Naive B cell (primary cell): ENCODE measurements at regions not wholly inside any gene's neighbourhood (a gene's known extent, or its start where the extent isn't known, plus 50 kb on each side); places are given as distances from the start of the nearest gene placed in this dataset.

Source experiments
- ATAC-seq, 2 donors: fragments of 150-1000 bp; cut with Tn5 transposase; 2 replicates each; pipeline ENCODE4 v1.10.0; 2021; ENCODE audit warnings: low read depth in 2 of 2, mild to moderate bottlenecking in 2 of 2, moderate library complexity in 2 of 2
- DNase-seq: peaks from one replicate; pipeline ENCODE4 v3.0.0; 2022
- H3K27ac Mint-ChIP-seq, 6 donors: one replicate each; pipeline ENCODE4 v1.8.0; 2020 to 2022; ENCODE audit warnings: mild to moderate bottlenecking in 6 of 6, mixed read lengths in 6 of 6, moderate library complexity in 5 of 6, inconsistent platforms in 2 of 6
- H3K27me3 Mint-ChIP-seq, 3 donors: one replicate each; pipeline ENCODE4 v1.8.0; 2021 to 2022; ENCODE audit warnings: mixed read lengths in 3 of 3, mild to moderate bottlenecking in 1 of 3
- H3K36me3 Mint-ChIP-seq, 2 donors: one replicate each; pipeline ENCODE4 v1.8.0; 2020 to 2022; ENCODE audit warnings: mixed read lengths in 2 of 2, inconsistent platforms in 1 of 2, mild to moderate bottlenecking in 1 of 2
- H3K4me1 Mint-ChIP-seq, 3 donors: one replicate each; pipeline ENCODE4 v1.8.0; 2020 to 2022; ENCODE audit warnings: mixed read lengths in 3 of 3, inconsistent platforms in 1 of 3, mild to moderate bottlenecking in 1 of 3, moderate library complexity in 1 of 3
- H3K4me3 Mint-ChIP-seq, 8 donors: one replicate each; pipeline ENCODE4 v1.8.0; 2020 to 2022; ENCODE audit warnings: mild to moderate bottlenecking in 8 of 8, mixed read lengths in 8 of 8, moderate library complexity in 8 of 8, inconsistent platforms in 2 of 8
- H3K9me3 Mint-ChIP-seq, 7 donors: one replicate each; pipeline ENCODE4 v1.8.0; 2020 to 2022; ENCODE audit warnings: mixed read lengths in 7 of 7, mild to moderate bottlenecking in 5 of 7, inconsistent platforms in 2 of 7, moderate library complexity in 1 of 7

DNA sequence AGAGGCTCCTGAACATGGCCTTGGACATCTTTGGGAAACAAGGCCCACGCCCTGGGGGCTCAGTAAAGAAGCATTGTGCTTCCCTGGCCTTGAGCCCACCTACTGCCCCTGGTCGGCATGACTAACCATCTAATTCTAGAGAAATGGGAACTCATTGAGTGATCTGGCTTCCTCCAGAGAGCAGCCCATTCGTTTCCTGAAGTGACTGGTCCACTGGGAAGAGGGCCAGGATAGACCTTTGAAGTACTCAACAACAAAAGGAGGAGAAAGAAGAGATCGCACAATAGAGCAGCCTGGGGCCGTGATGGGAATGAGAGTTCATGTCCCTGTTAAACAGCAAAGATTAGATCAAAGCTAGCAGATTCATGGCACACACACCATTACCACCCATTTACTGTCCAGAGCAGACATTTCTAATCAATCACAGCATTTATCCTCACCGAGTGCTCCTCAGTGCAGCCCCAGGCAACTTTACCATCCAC is 514.4 kb upstream of the PROK2 start:
- H3K9me3 Mint-ChIP-seq = peaks cover 0 to 4% (median 0%) of the 10 kb centered on the region in 7 donors

DNA sequence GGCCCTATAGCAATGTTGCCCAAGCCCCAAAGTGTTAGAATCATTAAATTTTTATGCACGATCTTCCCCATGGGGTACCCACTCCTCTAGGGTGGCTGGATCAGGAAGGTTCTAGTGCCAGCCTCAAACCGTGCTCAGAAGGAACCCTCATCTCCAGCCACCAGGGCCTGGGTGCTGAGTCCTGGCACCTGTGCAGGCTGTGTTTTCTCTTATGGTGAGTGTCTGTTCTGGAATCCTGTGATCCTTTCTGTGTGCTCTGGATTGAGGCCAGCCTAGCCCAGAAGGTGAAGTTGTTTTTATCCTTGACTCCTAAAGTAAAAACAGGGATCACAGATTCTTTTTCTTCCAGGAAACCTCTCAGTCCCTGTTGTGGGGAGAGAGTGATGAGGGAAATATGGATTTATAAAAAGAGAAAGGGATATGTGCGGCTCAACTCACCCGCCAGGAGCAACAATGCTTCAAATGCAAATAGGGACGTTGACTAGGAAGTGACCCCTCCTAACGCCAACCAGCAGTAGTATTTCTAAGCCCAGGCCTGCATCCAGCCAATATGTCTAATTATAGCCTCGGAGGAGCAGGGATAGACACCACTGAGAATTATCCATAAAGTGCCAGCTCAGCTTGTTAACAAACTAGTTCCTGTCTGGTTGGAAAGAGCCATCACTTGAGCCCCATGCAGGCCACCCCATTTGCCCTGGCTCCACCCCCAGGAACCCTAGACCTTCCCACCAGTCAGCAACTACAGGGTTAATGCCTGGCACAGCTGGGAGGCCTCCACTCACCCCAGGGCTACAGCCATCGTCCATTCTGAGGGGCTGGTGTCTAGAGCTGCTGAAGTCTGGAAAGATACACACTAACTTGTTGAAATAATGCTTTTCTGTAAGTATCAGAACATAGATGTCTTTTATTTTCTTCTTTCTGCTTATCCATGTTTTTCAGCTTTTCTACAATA is 513.5 kb upstream of the PROK2 start:
- ATAC-seq = no peak
- H3K4me3 Mint-ChIP-seq = no peak overlapping the region

More for the DNA sequence above, 514.4 kb upstream of the PROK2 start:
- Mint-ChIP-seq H3K27me3 (peaks cover 0 to 14% (median 7%) of the 10 kb centered on the region in 3 donors), H3K4me1 (peaks cover 3 to 14% (median 11%) of the 10 kb centered on the region in 3 donors), H3K27ac (peak overlapping the region in 1 of 6 donors; percentile 80), H3K4me3 (no peak overlapping the region), H3K36me3 (no peaks in the 10 kb centered on the region)
- no peak for DNase-seq
- no peak for ATAC-seq

DNA sequence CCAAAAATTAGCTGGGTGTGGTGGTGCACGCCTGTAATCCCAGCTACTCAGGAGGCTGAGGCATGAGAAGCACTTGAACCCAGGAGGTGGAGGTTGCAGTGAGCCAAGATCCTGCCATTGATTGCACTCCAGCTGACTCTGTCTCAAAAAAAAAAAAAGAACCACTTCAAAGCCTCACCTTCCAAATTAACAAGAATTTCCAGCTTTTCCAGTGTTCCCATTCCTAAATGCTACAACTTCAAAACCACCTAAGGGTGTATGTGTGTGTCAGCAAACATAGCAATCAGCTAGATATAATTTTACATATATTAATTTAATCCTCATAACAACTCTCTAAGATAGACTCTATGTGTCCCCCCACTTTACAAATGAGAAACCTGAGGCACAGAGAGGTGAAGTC is 512.5 kb upstream of the PROK2 start:
- Mint-ChIP-seq H3K4me1 (peaks cover 0 to 14% (median 11%) of the 10 kb centered on the region in 3 donors), H3K36me3 (no peaks in the 10 kb centered on the region), H3K9me3 (peaks cover 0 to 4% (median 0%) of the 10 kb centered on the region in 7 donors), H3K27ac (no peak overlapping the region), H3K27me3 (peaks cover 0 to 14% (median 12%) of the 10 kb centered on the region in 3 donors), H3K4me3 (no peak overlapping the region)
- ATAC-seq = no peak
- DNase-seq = no peak

More for the DNA sequence above, 513.5 kb upstream of the PROK2 start:
- Mint-ChIP-seq H3K27me3 (peaks cover 0 to 14% (median 12%) of the 10 kb centered on the region in 3 donors), H3K27ac (peak overlapping the region in 1 of 6 donors; percentile 60), H3K36me3 (no peaks in the 10 kb centered on the region), H3K4me1 (peaks cover 0 to 14% (median 11%) of the 10 kb centered on the region in 3 donors), H3K9me3 (peaks cover 0 to 4% (median 0%) of the 10 kb centered on the region in 7 donors)
- DNase-seq = no peak

DNA sequence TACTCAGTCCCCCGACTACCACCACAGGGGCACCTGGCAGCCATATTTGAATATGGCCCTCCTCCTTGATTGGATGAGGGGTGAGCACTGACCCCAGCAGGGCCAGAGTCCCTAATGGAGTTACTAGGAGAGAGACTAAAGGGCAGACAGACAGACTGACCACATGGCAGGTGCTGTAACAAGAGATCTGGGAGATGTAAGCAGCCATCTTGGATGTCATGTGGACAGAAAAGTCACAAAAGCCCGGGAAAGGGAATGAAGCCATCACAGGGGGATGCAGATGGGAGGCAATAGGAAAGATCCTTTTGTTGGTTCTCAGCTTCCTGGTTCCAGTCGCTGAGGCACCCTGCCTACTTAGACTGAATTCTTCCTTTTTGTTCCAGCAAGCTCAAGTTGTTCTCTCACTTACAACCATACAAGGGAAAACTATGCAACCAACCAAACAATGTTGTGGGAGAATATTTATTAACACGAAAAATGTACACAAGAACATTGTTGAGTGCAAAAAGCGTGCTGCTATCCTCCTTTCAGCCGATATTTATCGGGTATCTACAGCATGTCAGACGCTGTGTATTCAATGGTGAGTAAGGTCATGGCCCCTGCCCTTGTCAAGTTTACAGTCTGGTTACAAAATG is 511.6 kb upstream of the PROK2 start:
- H3K27ac Mint-ChIP-seq = no peak overlapping the region
- no peak for ATAC-seq
- no peak for DNase-seq
- peaks cover 1 to 12% (median 10%) of the 10 kb centered on the region in 3 donors for H3K4me1 Mint-ChIP-seq
- H3K4me3 Mint-ChIP-seq = no peak overlapping the region
- H3K36me3 Mint-ChIP-seq = no peaks in the 10 kb centered on the region
- peaks cover 0 to 18% (median 12%) of the 10 kb centered on the region in 3 donors for H3K27me3 Mint-ChIP-seq
- H3K9me3 Mint-ChIP-seq = peaks cover 0 to 4% (median 0%) of the 10 kb centered on the region in 7 donors

DNA sequence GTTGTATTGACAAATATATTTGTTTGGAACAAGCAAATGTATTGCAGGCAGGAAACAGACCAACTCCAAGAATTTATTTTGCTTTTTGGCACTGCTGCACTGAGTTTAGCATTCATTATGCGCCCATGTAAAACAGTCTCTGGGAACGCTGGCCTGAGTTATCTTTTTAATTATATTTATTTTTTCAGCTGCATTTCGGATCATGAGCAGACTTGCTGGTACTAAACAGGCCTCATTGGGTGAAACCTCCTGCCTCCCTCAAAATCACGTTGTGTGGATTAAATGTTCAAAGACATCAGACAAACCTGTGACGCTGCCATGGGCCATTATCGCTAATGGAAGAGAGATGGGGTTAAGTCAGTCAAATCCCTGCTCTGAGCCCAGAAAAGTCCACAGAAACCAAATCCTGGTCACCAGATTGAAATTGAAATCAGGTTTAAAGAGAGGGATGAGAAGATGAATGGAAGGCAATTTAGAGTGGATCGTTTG is 511.1 kb upstream of the PROK2 start:
- no peak overlapping the region for H3K27ac Mint-ChIP-seq
- no peaks in the 10 kb centered on the region for H3K36me3 Mint-ChIP-seq
- ATAC-seq = no peak
- peaks cover 0 to 4% (median 0%) of the 10 kb centered on the region in 7 donors for H3K9me3 Mint-ChIP-seq
- no peak for DNase-seq
- H3K4me3 Mint-ChIP-seq = no peak overlapping the region
- H3K27me3 Mint-ChIP-seq = peaks cover 0 to 17% (median 12%) of the 10 kb centered on the region in 3 donors
- H3K4me1 Mint-ChIP-seq = peaks cover 6 to 8% (median 8%) of the 10 kb centered on the region in 3 donors

DNA sequence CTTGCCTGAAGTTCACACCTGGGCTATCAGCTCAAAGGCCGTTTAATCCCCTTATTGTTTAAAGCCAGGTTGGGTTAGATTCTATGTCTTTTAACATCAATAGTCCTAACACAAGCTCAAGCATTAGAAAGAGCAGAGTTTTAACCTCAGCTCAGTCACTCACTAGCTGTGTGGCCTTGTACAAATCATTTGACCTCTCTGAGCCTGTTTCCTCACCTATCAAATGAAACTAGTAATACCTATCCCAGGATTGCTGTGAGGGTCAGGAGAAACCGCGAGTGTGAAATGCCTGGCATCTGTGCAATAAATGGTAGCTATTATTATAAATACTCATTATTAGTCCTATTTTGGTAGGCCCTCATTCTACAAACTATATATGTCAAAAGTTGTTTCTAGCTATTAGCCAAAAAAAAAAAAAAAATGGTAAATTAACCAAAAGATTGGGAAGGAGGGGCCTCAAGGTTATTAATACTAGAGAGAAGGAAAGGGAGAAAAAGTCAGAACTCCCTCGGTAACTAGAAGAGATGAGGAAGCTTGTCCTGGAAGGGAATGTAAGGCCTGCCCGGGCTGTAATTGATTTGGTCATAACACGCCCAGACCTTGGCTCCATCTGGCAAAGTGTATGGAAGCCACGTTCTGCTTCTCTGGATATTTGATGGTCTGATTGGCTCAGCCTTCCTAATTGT is 510.5 kb upstream of the PROK2 start:
- Mint-ChIP-seq H3K36me3 (no peaks in the 10 kb centered on the region), H3K4me3 (no peak overlapping the region), H3K9me3 (peaks cover 0 to 4% (median 0%) of the 10 kb centered on the region in 7 donors), H3K4me1 (peaks cover 12 to 13% (median 12%) of the 10 kb centered on the region in 3 donors), H3K27me3 (peaks cover 0 to 11% (median 8%) of the 10 kb centered on the region in 3 donors), H3K27ac (no peak overlapping the region)
- DNase-seq (no peak), ATAC-seq (no peak)

DNA sequence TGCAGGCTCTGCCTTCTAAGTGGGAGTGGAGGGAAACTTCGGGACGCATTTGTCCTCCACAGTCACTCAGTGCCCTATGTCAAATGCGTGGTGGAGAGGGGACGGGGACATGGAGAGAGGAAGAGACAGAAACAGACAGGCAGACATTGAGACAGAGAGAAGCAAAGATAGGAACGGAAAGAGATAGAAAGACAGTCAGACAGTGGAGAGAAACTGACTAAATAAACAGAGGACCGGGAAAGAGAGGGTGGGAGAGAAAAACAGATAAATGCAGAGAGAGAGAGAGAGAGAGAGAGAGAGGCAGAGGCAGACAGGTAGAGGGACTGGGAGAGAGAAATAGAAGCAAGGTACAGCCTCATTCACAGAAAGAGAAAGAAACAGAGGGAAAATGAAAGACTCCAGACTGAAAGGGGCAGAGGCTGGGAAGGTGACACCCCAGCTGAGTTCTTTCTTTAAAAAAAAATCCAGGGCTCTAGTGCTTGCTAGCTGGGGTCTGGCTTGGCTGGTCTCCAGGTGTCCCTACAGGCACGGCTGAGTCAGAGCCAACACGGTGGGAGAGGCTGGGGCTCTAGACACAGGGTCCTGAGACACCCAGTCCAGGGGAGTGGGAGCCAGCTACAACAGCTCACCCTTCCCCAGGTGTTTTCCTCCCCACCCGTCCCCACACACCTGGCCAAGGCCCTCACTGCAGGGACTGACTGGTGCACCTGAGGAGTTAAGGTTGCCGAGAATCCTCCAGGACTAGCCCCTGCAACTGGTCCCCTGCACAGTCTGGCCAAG is 506.1 kb upstream of the PROK2 start:
- Mint-ChIP-seq H3K4me3 (no peak overlapping the region), H3K9me3 (no peaks in the 10 kb centered on the region), H3K36me3 (no peaks in the 10 kb centered on the region), H3K4me1 (peaks cover 29 to 39% (median 34%) of the 10 kb centered on the region in 3 donors), H3K27ac (peak overlapping the region in 4 of 6 donors; percentile 3 to 88 (median 66)), H3K27me3 (peaks cover 0 to 12% (median 11%) of the 10 kb centered on the region in 3 donors)
- DNase-seq (no peak), ATAC-seq (no peak)

DNA sequence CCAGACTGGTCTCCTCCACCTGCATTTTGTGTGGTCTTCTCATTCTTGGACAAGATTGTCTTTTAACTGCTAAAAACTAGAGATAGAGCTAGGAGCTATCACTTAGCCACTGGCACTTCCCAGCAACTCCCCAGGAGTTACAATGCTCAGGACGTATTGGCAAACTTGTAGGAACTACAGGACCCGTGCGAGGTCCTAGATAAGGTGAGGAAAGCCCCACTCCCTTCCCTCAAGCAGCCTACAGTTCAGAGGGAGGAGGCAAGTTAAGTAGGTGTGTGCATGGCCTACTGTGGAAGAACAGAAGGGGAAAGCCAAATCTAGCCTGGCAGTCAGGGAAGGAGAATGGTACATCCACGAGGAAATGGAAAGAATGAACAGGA is 504.7 kb upstream of the PROK2 start:
- Mint-ChIP-seq H3K27ac (peak overlapping the region; percentile 38 to 96 (median 69)), H3K27me3 (peaks cover 0 to 12% (median 11%) of the 10 kb centered on the region in 3 donors), H3K4me1 (peaks cover 29 to 39% (median 34%) of the 10 kb centered on the region in 3 donors), H3K9me3 (no peaks in the 10 kb centered on the region), H3K4me3 (peak overlapping the region; percentile 80 to 94 (median 90)), H3K36me3 (no peaks in the 10 kb centered on the region)
- ATAC-seq (no peak), DNase-seq (no peak)

DNA sequence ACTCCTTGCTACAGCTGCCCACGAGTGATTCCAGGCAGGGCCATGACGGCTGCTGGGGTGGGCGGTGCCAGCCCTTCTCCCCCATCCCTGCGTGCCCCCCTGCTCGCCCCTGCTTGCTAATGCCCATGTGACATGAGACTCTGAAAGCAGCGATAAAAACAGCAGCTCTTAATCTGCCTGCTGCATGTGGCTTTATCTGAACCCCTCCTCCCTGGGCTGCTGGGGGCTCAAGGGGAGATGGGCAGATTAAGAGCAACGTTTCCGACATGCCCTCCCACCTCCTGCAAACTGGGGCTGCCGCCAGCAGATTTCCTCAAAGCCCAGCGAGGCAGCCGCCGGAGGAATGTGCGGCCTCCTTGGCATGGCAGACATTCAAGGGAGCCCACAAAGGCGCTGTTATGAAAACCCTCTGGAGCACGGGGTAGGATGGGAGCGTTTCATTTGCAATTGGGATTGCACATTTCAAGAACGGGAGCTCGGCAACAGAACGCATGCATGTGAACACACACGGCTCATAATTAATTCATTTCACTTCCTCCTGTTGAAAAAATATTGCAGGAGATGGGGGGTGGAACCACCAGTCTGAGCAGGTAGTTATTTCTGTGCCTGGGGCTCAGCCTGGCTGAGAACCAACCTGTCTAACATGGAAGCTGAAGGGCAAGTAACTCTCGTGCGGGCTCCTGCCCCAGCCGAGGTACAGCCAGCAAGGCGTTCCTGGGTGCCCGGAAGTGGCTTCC is 504.2 kb upstream of the PROK2 start:
- peak; percentile 68 for DNase-seq
- no peaks in the 10 kb centered on the region for H3K36me3 Mint-ChIP-seq
- H3K27ac Mint-ChIP-seq = peak overlapping the region; percentile 38 to 96 (median 71)
- H3K4me1 Mint-ChIP-seq = peaks cover 29 to 39% (median 34%) of the 10 kb centered on the region in 3 donors
- peak overlapping the region; percentile 80 to 94 (median 90) for H3K4me3 Mint-ChIP-seq
- peak; percentile 97 for ATAC-seq
- peaks cover 0 to 1% (median 0%) of the 10 kb centered on the region in 7 donors for H3K9me3 Mint-ChIP-seq
- H3K27me3 Mint-ChIP-seq = peaks cover 0 to 11% (median 7%) of the 10 kb centered on the region in 3 donors

DNA sequence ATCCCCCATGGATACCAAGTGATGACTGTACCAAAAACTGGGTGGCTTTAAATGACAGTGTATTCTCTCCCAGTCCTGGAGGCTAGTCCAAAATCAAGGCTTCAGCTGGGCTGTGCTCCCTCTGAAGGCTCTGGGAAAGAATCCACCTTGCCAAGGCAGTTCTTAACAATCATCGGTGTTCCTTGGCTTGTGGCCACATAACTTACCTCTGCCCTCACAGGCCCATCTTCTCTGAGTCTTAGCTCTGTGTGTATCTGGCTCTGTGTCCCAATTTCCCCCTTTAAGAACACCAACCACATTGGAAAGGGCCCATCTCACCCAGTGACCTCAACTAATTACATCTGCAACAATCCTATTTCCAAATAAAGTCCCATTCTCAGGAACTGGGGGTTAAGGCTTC is 503.0 kb upstream of the PROK2 start:
- ATAC-seq (no peak), DNase-seq (no peak)
- H3K4me3 Mint-ChIP-seq = peak overlapping the region in 3 of 8 donors; percentile 9 to 12 (median 11)
- H3K9me3 Mint-ChIP-seq = peaks cover 5 to 13% (median 7%) of the 10 kb centered on the region in 7 donors
- no peak overlapping the region for H3K27ac Mint-ChIP-seq
- H3K36me3 Mint-ChIP-seq = peaks cover 0 to 8% of the 10 kb centered on the region in 2 donors
- H3K4me1 Mint-ChIP-seq = peaks cover 29 to 39% (median 34%) of the 10 kb centered on the region in 3 donors
- H3K27me3 Mint-ChIP-seq = peaks cover 0 to 11% (median 5%) of the 10 kb centered on the region in 3 donors

DNA sequence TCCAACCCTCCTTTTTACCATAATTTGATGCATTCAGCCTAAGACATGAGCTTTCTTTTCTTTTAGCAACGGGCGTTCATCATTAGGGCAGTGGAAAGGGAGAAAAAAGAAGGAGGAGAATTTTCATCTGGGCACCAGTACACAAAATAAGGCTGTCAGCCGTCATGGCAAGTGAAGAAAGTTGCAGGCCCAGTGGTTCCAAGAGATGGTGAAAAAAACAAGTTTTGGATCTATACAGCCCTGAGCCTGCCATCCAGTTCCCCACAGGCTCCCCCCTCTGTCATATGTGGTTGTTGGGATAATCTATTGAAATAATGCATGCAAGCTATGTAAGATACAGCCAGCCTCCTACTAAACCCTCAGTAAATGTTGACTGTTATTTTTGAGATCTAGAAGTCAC is 500.6 kb upstream of the PROK2 start:
- H3K9me3 Mint-ChIP-seq = peaks cover 6 to 25% (median 10%) of the 10 kb centered on the region in 7 donors
- H3K27me3 Mint-ChIP-seq = peaks cover 0 to 7% (median 6%) of the 10 kb centered on the region in 3 donors
- H3K27ac Mint-ChIP-seq = peak overlapping the region in 1 of 6 donors; percentile 80
- DNase-seq = no peak
- no peak for ATAC-seq
- H3K36me3 Mint-ChIP-seq = peaks cover 0 to 11% of the 10 kb centered on the region in 2 donors
- peaks cover 36 to 43% (median 36%) of the 10 kb centered on the region in 3 donors for H3K4me1 Mint-ChIP-seq
- no peak overlapping the region for H3K4me3 Mint-ChIP-seq
